Breast epithelium (tissue), 4 donors: ENCODE measurements at regions not wholly inside any gene's neighbourhood (a gene's known extent, or its start where the extent isn't known, plus 50 kb on each side); places are given as distances from the start of the nearest gene placed in this dataset.

Experiments
- DNase-seq, 2 donors: peaks; one replicate each; pipeline ENCODE4 v3.0.0-alpha.2; 2019; ENCODE audit warnings: low spot score in 2 of 2
- H3K27ac ChIP-seq, 2 donors: fragments of 200-600 bp; sonication (generic) in 1 of 2; one replicate each; pipeline ENCODE4 v1.5.1; 2016 to 2019; ENCODE audit warnings: mild to moderate bottlenecking in 1 of 2
- H3K27me3 ChIP-seq, 2 donors: fragments of 200-600 bp; sonication (generic) in 1 of 2; one replicate each; pipeline versions ENCODE4 v1.5.1 to v1.6.0; 2017 to 2019; ENCODE audit warnings: control low read depth in 1 of 2, mild to moderate bottlenecking in 1 of 2
- H3K36me3 ChIP-seq: fragments of 200-600 bp; one replicate; pipeline ENCODE4 v1.5.1; 2019
- H3K4me1 ChIP-seq, 2 donors: fragments of 200-600 bp; sonication (generic); one replicate each; pipeline ENCODE4 v1.5.1; 2016 to 2019; ENCODE audit warnings: control low read depth in 1 of 2
- H3K4me3 ChIP-seq, 3 donors: fragments of 200-600 bp; sonication (generic); 1 replicate in 2 of 3; 2 replicates in 1 of 3; pipeline ENCODE4 v1.5.1; 2016 to 2019; ENCODE audit warnings: mild to moderate bottlenecking in 3 of 3, moderate library complexity in 2 of 3
- H3K9me3 ChIP-seq, 2 donors: fragments of 200-600 bp; sonication (generic) in 1 of 2; one replicate each; pipeline ENCODE4 v1.5.1; 2016 to 2019; ENCODE audit warnings: control low read depth in 1 of 2
- CTCF ChIP-seq, 3 donors: fragments of 450-650 bp; IDR thresholded peaks; one replicate each; pipeline ENCODE4 v1.5.1; 2016 to 2017; ENCODE audit warnings: antibody characterized with exemption in 3 of 3, mild to moderate bottlenecking in 3 of 3, moderate library complexity in 3 of 3
- POLR2A ChIP-seq: fragments of 450-650 bp; IDR thresholded peaks from one replicate; pipeline ENCODE4 v1.6.1; 2016; ENCODE audit warnings: antibody characterized with exemption, mild to moderate bottlenecking, moderate library complexity
- POLR2AphosphoS5 ChIP-seq, 3 donors: sonication (generic); formaldehyde crosslinking; IDR thresholded peaks; one replicate each; pipeline ENCODE4 v1.6.1; 2017; ENCODE audit warnings: antibody characterized with exemption in 3 of 3
- intact Hi-C: fragments of 100-400 bp; cut with DNase I; formaldehyde crosslinking; loops from one replicate; pipeline ENCODE4 v1.15.1; 2023; ENCODE audit warnings: low total_unique reads

GRCh38 chr6:28589234-28589956 lies 63.7 kb downstream of the GPX5 start:
- no peak overlapping the region for H3K4me3 ChIP-seq
- no peak for DNase-seq

GRCh38 chr6:28589957-28590349 lies 64.3 kb downstream of the GPX5 start:
- Histone ChIP-seq H3K9me3 (no peaks in the 10 kb centered on the region), H3K27me3 (peaks cover 0 to 34% of the 10 kb centered on the region in 2 donors), H3K4me1 (no peaks in the 10 kb centered on the region), H3K36me3 (no peaks in the 10 kb centered on the region), H3K27ac (no peak overlapping the region), H3K4me3 (no peak overlapping the region)
- no peak for TF ChIP-seq POLR2A
- no peak for TF ChIP-seq POLR2AphosphoS5 (IDR thresholded peaks at IDR 0.05)
- no peak for TF ChIP-seq CTCF (IDR thresholded peaks at IDR 0.05)
- DNase-seq: no peak
- intact Hi-C loops: no loop called here

More at GRCh38 chr6:28589234-28589956, 63.7 kb downstream of the GPX5 start:
- Histone ChIP-seq H3K27ac (no peak overlapping the region), H3K9me3 (no peaks in the 10 kb centered on the region), H3K4me1 (no peaks in the 10 kb centered on the region), H3K36me3 (no peaks in the 10 kb centered on the region), H3K27me3 (peaks cover 0 to 33% of the 10 kb centered on the region in 2 donors)
- TF ChIP-seq POLR2A (no peak), CTCF (IDR thresholded peaks at IDR 0.05) (no peak), POLR2AphosphoS5 (IDR thresholded peaks at IDR 0.05) (no peak)
- intact Hi-C loops: no loop called here

- Histone ChIP-seq H3K27me3 (peaks cover 0 to 39% of the 10 kb centered on the region in 2 donors), H3K36me3 (no peaks in the 10 kb centered on the region), H3K4me1 (no peaks in the 10 kb centered on the region), H3K4me3 (peak overlapping the region in 1 of 3 donors; percentile 39), H3K9me3 (no peaks in the 10 kb centered on the region), H3K27ac (no peak overlapping the region)
- DNase-seq: no peak
- intact Hi-C loops: no loop called here
- TF ChIP-seq CTCF (IDR thresholded peaks at IDR 0.05) (no peak), POLR2A (no peak), POLR2AphosphoS5 (IDR thresholded peaks at IDR 0.05) (no peak)
Measured at GRCh38 chr6:28597217-28597835, 71.6 kb downstream of the GPX5 start.

- peaks cover 0 to 39% of the 10 kb centered on the region in 2 donors for H3K27me3 ChIP-seq
- intact Hi-C loops: no loop called here
- H3K4me3 ChIP-seq: no peak overlapping the region
- no peaks in the 10 kb centered on the region for H3K36me3 ChIP-seq
- TF ChIP-seq POLR2AphosphoS5 (IDR thresholded peaks at IDR 0.05) (no peak), POLR2A (no peak), CTCF (IDR thresholded peaks at IDR 0.05) (no peak)
- no peak overlapping the region for H3K27ac ChIP-seq
- H3K9me3 ChIP-seq: no peaks in the 10 kb centered on the region
- DNase-seq: no peak
- H3K4me1 ChIP-seq: no peaks in the 10 kb centered on the region
Measured at GRCh38 chr6:28597924-28598722, 72.4 kb downstream of the GPX5 start.
